ENCODE measurements at regions not wholly inside any gene's neighbourhood (a gene's known extent, or its start where the extent isn't known, plus 50 kb on each side); places are given as distances from the start of the nearest gene placed in this dataset.
A peak's percentile ranks its signal among the peaks of the same experiment; 100 is the strongest.

DNA sequence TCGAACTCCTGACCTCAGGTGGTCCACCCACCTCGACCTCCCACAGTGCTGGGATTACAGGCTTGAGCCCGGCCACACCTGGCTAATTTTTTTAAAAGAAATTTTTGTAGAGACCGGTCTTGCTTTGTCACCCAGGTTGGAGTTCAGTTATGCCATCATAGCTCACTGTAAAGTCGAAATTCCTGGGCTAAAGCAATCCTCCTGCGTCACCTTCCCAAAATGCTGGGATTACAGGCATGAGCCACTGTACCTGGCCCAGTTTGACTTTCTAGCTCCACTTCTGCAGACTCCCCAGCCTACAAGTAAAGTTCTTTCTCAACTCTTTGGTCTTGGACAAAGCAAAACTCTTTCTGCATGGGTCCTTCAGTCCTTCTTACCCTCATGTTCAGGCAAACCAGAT, 214.1 kb downstream of the SKIDA1 start:
- DNase-seq (no peak), ATAC-seq (ENCODE audit: insufficient read depth, low FRiP score) (no peak)
- WGBS, 2 donors, result 95 to 98% methylated on average over 6 of the region's 6 CpGs
- Histone ChIP-seq H3K4me3 (no peak overlapping the region), H3K9me3 (ENCODE audit: control insufficient read depth in 4 of 4, insufficient read depth in 3 of 4, low read length in 3 of 4) (no peaks in the 10 kb centered on the region), H3K9ac (ENCODE audit: insufficient read depth in 1 of 2, low read length in 2 of 2) (no peak overlapping the region), H3K36me3 (ENCODE audit: control insufficient read depth in 4 of 4, insufficient read depth in 4 of 4, low read length in 4 of 4) (no peaks in the 10 kb centered on the region), H3K27me3 (ENCODE audit: control insufficient read depth in 3 of 3, insufficient read depth in 3 of 3, low read length in 2 of 3) (no peaks in the 10 kb centered on the region), H3K4me1 (ENCODE audit: control insufficient read depth in 5 of 5, insufficient read depth in 5 of 5, low read length in 5 of 5) (peaks cover 5 to 29% (median 19%) of the 10 kb centered on the region in 5 donors), H3K27ac (ENCODE audit: low read depth in 1 of 2, low read length in 1 of 2) (no peak overlapping the region)
- TF ChIP-seq, protein P1, sequence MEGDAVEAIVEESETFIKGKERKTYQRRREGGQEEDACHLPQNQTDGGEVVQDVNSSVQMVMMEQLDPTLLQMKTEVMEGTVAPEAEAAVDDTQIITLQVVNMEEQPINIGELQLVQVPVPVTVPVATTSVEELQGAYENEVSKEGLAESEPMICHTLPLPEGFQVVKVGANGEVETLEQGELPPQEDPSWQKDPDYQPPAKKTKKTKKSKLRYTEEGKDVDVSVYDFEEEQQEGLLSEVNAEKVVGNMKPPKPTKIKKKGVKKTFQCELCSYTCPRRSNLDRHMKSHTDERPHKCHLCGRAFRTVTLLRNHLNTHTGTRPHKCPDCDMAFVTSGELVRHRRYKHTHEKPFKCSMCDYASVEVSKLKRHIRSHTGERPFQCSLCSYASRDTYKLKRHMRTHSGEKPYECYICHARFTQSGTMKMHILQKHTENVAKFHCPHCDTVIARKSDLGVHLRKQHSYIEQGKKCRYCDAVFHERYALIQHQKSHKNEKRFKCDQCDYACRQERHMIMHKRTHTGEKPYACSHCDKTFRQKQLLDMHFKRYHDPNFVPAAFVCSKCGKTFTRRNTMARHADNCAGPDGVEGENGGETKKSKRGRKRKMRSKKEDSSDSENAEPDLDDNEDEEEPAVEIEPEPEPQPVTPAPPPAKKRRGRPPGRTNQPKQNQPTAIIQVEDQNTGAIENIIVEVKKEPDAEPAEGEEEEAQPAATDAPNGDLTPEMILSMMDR (IDR thresholded peaks at IDR 0.05; ENCODE audit: control extremely low read depth, extremely low read depth), result no peak

DNA sequence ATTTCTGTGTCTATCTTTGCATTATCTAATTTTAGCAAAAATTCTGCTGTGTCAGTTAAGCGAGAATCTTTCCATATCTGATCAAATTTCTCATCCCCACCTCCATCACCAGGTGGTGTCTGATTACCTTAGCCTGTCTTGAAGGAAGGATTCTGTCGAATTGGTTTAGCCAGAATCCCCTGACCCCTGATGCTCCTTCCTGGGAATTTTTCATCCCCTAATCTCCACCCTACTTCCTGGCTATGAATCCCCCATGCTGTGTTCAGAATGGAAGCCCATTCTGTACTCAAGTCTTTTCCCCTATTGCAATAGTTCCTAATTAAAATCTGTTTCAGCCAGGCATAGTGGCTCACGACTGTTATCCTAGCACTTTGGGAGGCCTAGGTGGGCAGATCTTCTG, 216.1 kb downstream of the SKIDA1 start:
- Histone ChIP-seq H3K4me1 (ENCODE audit: control insufficient read depth in 5 of 5, insufficient read depth in 5 of 5, low read length in 5 of 5) (peaks cover 0 to 10% (median 8%) of the 10 kb centered on the region in 5 donors), H3K27ac (ENCODE audit: low read depth in 1 of 2, low read length in 1 of 2) (no peak overlapping the region), H3K27me3 (ENCODE audit: control insufficient read depth in 3 of 3, insufficient read depth in 3 of 3, low read length in 2 of 3) (no peaks in the 10 kb centered on the region), H3K9ac (ENCODE audit: insufficient read depth in 1 of 2, low read length in 2 of 2) (no peak overlapping the region), H3K4me3 (no peak overlapping the region), H3K36me3 (ENCODE audit: control insufficient read depth in 4 of 4, insufficient read depth in 4 of 4, low read length in 4 of 4) (no peaks in the 10 kb centered on the region), H3K9me3 (ENCODE audit: control insufficient read depth in 4 of 4, insufficient read depth in 3 of 4, low read length in 3 of 4) (no peaks in the 10 kb centered on the region)
- ATAC-seq (ENCODE audit: insufficient read depth, low FRiP score) (no peak), DNase-seq (no peak)
- TF ChIP-seq, protein P1 (IDR thresholded peaks at IDR 0.05; ENCODE audit: control extremely low read depth, extremely low read depth), result no peak
- 69 to 71% methylated on average over 3 of the region's 3 CpGs for WGBS, 2 donors

DNA sequence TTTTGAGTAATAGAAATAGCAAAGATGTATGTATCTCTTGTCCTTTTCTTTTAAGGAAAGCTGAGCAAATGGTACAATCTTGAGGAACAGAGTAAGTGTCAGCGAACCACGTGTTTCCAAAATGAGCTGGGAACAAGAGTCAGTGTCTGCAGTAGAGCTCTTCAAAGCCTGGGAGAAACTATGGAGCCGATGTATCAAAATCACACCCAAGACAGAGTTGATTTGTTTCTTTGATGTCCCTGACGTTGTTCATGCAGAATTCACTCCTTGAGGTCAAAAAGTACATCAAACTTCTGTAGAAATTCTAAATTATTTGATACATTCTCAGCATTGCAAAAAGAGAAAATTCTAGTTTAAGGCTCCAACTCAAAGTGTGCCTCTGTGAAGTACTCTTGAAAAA, 216.5 kb downstream of the SKIDA1 start:
- H3K27ac ChIP-seq (ENCODE audit: low read depth in 1 of 2, low read length in 1 of 2), result no peak overlapping the region
- DNase-seq (peak; percentile 45 to 90 (median 74)), ATAC-seq (ENCODE audit: insufficient read depth, low FRiP score) (no peak)
- no peak overlapping the region for H3K9ac ChIP-seq (ENCODE audit: insufficient read depth in 1 of 2, low read length in 2 of 2)
- no peaks in the 10 kb centered on the region for H3K36me3 ChIP-seq (ENCODE audit: control insufficient read depth in 4 of 4, insufficient read depth in 4 of 4, low read length in 4 of 4)
- H3K4me1 ChIP-seq (ENCODE audit: control insufficient read depth in 5 of 5, insufficient read depth in 5 of 5, low read length in 5 of 5), result peaks cover 0 to 5% (median 3%) of the 10 kb centered on the region in 5 donors
- no peaks in the 10 kb centered on the region for H3K27me3 ChIP-seq (ENCODE audit: control insufficient read depth in 3 of 3, insufficient read depth in 3 of 3, low read length in 2 of 3)
- no peak overlapping the region for H3K4me3 ChIP-seq
- TF ChIP-seq, protein P1 (IDR thresholded peaks at IDR 0.05; ENCODE audit: control extremely low read depth, extremely low read depth), result no peak
- 62 to 68% methylated on average over 4 of the region's 4 CpGs for WGBS, 2 donors
- H3K9me3 ChIP-seq (ENCODE audit: control insufficient read depth in 4 of 4, insufficient read depth in 3 of 4, low read length in 3 of 4), result no peaks in the 10 kb centered on the region

DNA sequence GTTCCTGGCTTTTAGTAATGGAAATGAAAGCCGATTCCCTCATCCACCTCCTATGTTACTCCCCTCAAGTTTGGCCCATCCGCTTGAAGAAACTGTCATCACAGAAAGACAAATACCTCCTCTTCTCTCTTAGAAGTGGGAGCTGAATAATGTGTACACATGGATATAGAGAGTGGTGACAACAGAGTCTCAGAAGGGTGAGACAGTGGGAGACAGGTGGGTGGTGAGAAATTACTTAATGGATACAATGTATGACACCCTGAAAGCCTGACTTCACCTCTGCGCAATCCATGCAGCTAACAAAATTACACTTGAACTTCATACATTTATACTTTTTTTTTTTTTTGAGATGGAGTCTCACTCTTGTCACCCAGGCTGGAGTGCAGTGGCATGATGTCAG, 217.5 kb downstream of the SKIDA1 start:
- WGBS, 2 donors, result 91 to 98% methylated on average over 3 of the region's 3 CpGs

More for the DNA sequence above, 217.5 kb downstream of the SKIDA1 start:
- Histone ChIP-seq H3K9ac (ENCODE audit: insufficient read depth in 1 of 2, low read length in 2 of 2) (no peak overlapping the region), H3K9me3 (ENCODE audit: control insufficient read depth in 4 of 4, insufficient read depth in 3 of 4, low read length in 3 of 4) (no peaks in the 10 kb centered on the region), H3K36me3 (ENCODE audit: control insufficient read depth in 4 of 4, insufficient read depth in 4 of 4, low read length in 4 of 4) (no peaks in the 10 kb centered on the region), H3K4me1 (ENCODE audit: control insufficient read depth in 5 of 5, insufficient read depth in 5 of 5, low read length in 5 of 5) (no peaks in the 10 kb centered on the region), H3K27me3 (ENCODE audit: control insufficient read depth in 3 of 3, insufficient read depth in 3 of 3, low read length in 2 of 3) (no peaks in the 10 kb centered on the region), H3K4me3 (no peak overlapping the region), H3K27ac (ENCODE audit: low read depth in 1 of 2, low read length in 1 of 2) (no peak overlapping the region)
- ATAC-seq (ENCODE audit: insufficient read depth, low FRiP score) (no peak), DNase-seq (no peak)
- TF ChIP-seq, protein P1 (IDR thresholded peaks at IDR 0.05; ENCODE audit: control extremely low read depth, extremely low read depth), result no peak

Data from lung (tissue), 11 donors.